ENCODE measurements at regions not wholly inside any gene's neighbourhood (a gene's known extent, or its start where the extent isn't known, plus 50 kb on each side); places are given as distances from the start of the nearest gene placed in this dataset.

DNA sequence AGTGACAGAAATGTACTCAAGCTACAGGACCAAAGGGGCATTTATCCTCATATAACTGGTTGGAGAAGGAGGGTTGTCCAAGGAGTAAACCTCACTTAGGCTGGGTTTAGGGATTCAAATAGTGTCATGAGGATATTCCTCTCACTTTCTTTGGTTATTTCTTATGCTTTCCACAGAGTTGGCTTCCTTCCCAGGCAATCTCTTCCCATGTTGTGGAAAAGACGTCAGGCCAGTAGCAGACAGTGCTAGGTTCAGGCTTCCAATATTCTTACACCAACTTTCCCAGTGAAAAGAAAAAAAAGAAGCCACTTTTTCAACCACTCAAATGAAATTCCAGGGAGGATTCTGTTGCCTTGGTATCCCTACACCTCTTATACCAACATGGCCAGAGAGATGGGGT is 653.0 kb downstream of the C4orf33 start:
- H3K36me3 ChIP-seq = no peaks in the 10 kb centered on the region
- no peaks in the 10 kb centered on the region for H3K9me3 ChIP-seq
- intact Hi-C loops (cut with DNase I) = no loop called here
- DNase-seq = no peak
- H3K27me3 ChIP-seq = no peaks in the 10 kb centered on the region
- no peaks in the 10 kb centered on the region for H3K4me1 ChIP-seq
- no peak overlapping the region for H3K27ac ChIP-seq
- TF ChIP-seq, protein P1, sequence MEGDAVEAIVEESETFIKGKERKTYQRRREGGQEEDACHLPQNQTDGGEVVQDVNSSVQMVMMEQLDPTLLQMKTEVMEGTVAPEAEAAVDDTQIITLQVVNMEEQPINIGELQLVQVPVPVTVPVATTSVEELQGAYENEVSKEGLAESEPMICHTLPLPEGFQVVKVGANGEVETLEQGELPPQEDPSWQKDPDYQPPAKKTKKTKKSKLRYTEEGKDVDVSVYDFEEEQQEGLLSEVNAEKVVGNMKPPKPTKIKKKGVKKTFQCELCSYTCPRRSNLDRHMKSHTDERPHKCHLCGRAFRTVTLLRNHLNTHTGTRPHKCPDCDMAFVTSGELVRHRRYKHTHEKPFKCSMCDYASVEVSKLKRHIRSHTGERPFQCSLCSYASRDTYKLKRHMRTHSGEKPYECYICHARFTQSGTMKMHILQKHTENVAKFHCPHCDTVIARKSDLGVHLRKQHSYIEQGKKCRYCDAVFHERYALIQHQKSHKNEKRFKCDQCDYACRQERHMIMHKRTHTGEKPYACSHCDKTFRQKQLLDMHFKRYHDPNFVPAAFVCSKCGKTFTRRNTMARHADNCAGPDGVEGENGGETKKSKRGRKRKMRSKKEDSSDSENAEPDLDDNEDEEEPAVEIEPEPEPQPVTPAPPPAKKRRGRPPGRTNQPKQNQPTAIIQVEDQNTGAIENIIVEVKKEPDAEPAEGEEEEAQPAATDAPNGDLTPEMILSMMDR (IDR thresholded peaks at IDR 0.05) = no peak
- no peak for TF ChIP-seq POLR2A (IDR thresholded peaks at IDR 0.05)
- no peak overlapping the region for H3K4me3 ChIP-seq
- 9 to 38% methylated on average over 1 of the region's 1 CpG for WGBS, 2 donors

DNA sequence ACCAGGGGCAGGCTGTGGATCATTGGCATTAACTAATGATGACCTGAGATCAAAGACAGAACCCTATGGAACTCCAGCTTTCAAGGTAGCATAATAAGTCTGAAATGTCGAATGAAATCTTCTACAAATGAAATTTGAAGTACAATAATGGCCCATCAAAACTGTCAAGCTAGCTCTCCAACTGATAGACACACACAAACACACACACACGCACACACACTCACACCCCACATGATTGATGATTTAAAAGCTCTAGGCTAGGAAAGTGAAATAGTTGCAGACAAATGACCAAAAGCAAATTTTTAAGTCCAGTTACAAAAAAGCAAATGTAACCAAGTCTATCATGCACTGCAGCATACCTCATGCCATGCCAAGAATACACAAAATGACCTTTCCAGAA is 655.7 kb downstream of the C4orf33 start:
- no peak for DNase-seq
- Histone ChIP-seq H3K9me3 (no peaks in the 10 kb centered on the region), H3K4me1 (no peaks in the 10 kb centered on the region), H3K27me3 (no peaks in the 10 kb centered on the region), H3K36me3 (no peaks in the 10 kb centered on the region), H3K27ac (no peak overlapping the region), H3K4me3 (no peak overlapping the region)
- no peak for TF ChIP-seq POLR2A (IDR thresholded peaks at IDR 0.05)
- TF ChIP-seq, protein P1 (IDR thresholded peaks at IDR 0.05) = no peak
- WGBS, 2 donors = 47% methylated on average over 2 of the region's 2 CpGs
- intact Hi-C loops (cut with DNase I) = no loop called here

DNA sequence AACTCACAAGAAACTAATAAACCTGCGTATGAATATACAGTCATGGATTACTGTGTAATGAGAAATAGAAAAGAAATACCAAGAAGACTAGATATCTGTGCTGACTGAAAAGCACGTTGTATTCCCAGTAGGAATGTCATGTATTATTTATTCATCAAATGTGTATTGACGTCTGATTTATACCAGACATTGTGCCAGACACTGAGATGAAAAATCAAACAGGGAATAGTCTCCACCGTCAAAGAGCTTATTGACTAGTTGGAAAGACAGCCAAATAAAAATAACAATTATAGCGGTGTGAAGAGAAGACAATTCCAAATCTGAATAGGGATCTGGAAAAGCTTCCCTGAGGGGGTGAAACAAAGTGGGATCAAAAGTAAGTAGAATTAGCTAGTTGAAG is 687.6 kb downstream of the C4orf33 start:
- H3K27me3 ChIP-seq = no peaks in the 10 kb centered on the region
- no peaks in the 10 kb centered on the region for H3K4me1 ChIP-seq
- no peak for DNase-seq
- no peaks in the 10 kb centered on the region for H3K36me3 ChIP-seq
- H3K27ac ChIP-seq = no peak overlapping the region
- WGBS, 2 donors = 78 to 88% methylated on average over 5 of the region's 5 CpGs
- no peak for TF ChIP-seq POLR2A (IDR thresholded peaks at IDR 0.05)
- TF ChIP-seq, protein P1 (IDR thresholded peaks at IDR 0.05) = no peak
- no peaks in the 10 kb centered on the region for H3K9me3 ChIP-seq
- intact Hi-C loops (cut with DNase I) = no loop called here
- H3K4me3 ChIP-seq = no peak overlapping the region

DNA sequence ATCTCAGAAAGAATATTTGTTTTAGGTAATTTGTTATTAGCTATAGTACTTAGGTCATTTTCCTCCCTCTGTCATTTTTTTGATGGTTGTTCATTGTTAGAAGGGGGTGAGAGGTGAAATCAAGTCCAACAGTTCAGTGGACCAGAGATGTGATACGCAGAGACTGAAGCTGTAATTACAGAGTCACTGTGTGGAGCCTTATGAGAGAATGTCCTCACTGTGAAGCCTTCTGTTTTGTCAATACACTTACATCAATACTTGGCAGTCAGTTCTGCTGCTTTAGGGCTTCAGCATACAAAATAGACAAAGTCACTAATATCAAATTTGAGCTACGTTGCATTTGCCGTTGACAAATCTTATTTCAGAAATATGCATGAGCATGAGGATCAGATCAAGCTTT is 692.5 kb downstream of the C4orf33 start:
- no peaks in the 10 kb centered on the region for H3K36me3 ChIP-seq
- 47 to 77% methylated on average over 3 of the region's 3 CpGs for WGBS, 2 donors
- no peaks in the 10 kb centered on the region for H3K4me1 ChIP-seq
- H3K27me3 ChIP-seq = no peaks in the 10 kb centered on the region
- H3K27ac ChIP-seq = no peak overlapping the region
- intact Hi-C loops (cut with DNase I) = no loop called here
- TF ChIP-seq, protein P1 (IDR thresholded peaks at IDR 0.05) = no peak
- TF ChIP-seq POLR2A (IDR thresholded peaks at IDR 0.05) = no peak
- no peak overlapping the region for H3K4me3 ChIP-seq
- H3K9me3 ChIP-seq = no peaks in the 10 kb centered on the region
- no peak for DNase-seq

DNA sequence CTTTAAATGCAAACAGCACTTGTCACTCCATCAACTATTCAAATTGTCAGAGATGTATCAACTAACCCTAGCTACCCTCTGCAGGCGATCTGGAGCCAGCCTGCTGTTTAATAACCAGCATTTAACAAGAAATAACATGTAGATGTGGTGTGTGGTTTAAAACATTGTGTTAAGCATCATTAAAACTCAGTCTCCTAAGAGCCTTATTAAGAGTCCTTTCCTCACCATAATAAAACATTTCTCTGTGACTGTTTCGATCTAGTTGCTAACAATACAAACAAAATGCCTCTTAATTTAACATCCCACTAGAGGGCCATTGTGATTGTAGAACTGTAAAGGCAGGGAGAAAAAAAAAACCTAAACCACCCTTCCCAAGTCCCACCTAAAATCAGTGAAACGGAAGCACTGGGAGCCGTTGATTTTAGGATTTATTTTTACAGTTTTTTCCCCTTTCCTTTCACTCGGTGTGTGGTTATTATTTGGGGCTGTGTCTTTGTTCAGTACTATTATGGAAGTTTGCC is 708.6 kb downstream of the C4orf33 start:
- intact Hi-C loops (cut with DNase I) = no loop called here
- Histone ChIP-seq H3K27me3 (no peaks in the 10 kb centered on the region), H3K9me3 (no peaks in the 10 kb centered on the region), H3K4me3 (no peak overlapping the region), H3K4me1 (no peaks in the 10 kb centered on the region), H3K36me3 (no peaks in the 10 kb centered on the region), H3K27ac (no peak overlapping the region)
- DNase-seq = no peak
- 38 to 49% methylated on average over 5 of the region's 5 CpGs for WGBS, 2 donors
- TF ChIP-seq, protein P1 (IDR thresholded peaks at IDR 0.05) = no peak
- TF ChIP-seq POLR2A (IDR thresholded peaks at IDR 0.05) = no peak
